ENCODE measurements at regions not wholly inside any gene's neighbourhood (a gene's known extent, or its start where the extent isn't known, plus 50 kb on each side); places are given as distances from the start of the nearest gene placed in this dataset.

DNA sequence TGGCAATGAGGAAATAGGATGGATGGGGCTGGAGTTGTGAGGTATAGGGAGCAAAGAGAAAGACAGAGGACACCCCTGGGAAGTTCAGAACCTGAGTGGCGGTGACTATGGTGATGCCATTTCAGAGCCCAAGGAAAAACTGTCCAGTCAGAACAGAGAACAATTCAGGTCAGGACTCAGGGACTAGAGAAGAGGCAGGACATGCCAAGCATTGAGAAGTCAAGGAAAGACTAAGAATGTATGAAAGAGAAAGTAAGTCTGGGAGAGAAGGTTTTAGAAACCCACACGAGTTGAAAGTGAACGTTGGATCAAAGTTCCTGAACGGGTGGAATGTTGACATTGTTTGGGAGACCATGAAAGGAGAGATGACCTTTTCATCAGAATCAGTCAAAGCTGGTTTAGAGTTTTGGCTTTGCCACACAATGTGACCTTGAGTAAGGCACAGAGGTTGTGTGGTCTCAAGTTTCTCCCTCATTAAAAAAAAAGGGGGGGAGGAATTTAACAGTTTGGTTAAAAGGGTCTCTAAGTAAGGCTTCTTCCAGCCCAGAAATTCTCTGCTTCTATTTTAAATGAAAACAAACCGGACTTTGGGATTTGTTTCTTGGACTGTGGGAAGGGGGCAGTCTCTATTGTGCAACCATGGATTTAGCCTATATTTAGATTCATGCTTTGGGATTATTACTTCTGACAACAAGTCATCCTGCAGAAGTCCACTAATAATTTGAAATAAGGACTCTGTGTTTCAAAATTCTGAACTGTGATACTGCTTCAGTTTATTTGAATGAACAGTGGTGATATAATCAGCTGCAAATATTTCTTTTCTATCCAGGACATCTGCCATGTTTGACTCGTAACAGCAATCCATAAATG is 315.9 kb upstream of the TBL1XR1 start:
- DNase-seq (ENCODE audit: low read depth), result no peak

DNA sequence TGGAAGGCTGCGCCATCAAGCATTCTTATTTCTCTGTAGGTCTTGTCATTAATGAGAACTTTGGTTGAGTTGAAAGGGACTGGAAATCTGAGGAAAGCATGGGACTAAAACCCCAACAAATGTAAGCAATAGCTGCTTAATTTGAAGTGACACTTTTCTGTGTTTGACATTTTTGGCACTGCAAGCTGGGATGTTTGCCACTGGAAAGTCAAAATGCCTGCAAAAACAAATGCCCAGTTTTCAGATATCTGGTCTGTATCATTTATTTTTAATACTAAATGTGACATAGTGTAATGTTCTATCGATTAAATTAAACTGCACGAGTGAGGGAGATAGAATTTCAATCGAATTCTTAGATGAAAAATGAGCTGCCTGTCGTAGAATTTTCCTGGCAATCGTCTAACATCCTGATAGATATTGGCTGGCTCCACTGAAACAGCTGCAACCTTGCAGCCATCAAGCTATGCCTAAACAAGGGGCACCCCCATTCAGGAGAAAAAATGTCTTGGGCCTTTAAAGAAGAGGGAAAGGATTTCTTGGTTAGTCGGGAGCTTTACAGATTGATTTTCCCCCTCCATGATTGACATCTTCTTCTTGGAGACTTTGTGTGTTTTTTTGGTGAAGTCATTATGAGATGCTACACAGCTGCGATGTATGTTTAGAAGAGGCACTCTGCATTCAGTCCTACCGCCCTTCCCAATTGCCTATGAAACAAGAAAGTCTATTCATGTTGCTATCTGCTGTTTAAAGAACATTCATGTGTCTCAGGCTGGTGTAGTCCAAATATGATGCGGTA is 316.7 kb upstream of the TBL1XR1 start:
- DNase-seq (ENCODE audit: low read depth), result no peak

DNA sequence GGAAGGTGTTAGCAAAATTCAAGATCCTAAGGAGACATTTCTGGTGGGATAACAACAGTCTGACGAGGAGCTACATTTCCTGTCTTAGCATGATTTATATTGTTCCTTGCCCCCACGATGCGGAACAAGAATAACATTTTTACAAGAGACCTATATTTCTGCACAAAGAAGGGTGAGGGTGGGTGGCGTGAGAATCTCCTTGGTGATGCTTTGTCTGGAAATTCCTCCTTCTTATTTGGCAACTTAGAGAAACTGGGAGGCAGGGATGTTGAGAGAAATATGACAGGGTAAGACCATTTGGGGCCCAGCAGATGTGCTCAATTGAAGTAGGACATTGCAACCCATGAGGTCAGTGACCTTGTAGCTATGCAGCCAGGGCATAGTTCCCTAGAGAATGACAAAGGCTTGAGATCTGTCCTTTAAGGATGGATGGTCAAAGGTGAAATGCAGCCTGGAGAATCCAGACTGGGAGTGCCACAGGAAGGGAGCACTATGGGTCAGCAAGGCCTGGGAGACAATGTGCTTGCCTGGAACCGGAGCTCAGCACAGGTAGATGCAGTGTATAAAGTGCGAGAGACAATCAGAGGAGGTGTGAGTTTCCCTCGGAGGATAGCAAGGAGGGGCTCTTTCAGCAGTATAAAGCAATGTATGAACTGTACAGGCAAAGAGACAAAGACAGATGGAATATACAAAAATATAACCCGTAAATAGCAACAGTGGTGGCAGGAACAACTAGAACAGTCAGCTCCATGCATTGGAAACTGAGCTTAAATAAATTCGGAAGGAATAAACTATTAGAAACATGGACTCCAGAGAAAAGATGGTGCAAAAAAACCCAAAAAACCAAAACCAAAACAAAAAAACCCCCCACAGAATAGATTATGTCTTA is 317.6 kb upstream of the TBL1XR1 start:
- DNase-seq (ENCODE audit: low read depth), result no peak

DNA sequence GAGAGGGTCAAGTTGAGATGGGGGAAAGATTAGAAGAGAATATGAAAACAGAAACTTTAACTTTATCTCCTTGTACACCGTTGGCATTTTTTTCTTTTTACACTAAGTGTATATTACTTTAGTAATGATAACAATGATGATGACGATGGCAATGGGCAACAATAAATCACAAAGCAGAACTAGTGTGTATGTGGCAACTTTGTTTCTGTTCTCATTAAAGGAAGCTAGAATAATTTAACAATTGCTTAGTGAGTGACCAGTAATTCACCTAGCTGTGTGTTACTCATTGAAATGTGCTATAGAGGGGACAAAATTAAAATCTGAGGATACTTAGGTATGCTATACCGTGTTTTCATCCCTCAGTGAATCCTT is 318.5 kb upstream of the TBL1XR1 start:
- DNase-seq (ENCODE audit: low read depth), result no peak

DNA sequence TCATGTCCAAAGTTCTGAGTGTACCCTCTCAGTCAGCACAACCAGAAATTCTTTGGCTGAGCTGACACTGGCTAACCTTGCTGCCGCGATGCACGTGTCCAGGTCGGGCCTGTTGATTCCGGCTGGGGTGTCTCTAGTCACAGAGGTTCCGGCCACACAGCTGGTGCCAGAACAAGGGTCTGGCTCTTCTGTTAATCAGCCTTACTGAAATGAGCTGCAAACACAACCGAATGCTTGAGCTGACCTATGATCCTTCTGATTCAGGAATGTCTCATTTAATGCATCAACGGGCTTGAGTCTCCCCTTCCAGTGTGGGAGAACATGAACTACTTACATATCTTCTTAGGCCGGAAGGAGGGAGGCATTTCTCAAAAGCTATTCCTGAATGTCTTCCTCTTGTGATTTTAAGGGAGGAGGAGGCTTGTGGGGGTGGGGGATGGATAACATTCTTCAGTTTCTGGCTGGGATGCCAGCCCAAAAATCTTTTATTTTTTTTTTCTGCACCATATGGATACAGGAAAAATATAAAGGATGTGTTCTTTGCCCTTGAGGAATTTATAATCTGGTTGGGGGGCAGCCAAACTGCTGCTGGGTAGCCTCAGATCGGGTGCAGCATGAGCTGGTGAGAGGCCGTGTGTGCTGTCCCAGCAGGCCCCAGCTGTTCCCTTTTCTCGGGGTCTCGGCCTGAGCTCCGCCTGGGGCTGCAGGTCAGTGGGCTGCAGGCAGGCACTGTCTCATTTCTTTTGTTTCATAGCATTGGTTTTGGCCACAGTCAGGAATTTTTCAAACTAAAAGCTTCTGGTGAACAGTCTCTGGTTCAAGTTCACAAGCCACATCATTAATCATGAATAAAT is 319.1 kb upstream of the TBL1XR1 start:
- no peak for DNase-seq (ENCODE audit: low read depth)

DNA sequence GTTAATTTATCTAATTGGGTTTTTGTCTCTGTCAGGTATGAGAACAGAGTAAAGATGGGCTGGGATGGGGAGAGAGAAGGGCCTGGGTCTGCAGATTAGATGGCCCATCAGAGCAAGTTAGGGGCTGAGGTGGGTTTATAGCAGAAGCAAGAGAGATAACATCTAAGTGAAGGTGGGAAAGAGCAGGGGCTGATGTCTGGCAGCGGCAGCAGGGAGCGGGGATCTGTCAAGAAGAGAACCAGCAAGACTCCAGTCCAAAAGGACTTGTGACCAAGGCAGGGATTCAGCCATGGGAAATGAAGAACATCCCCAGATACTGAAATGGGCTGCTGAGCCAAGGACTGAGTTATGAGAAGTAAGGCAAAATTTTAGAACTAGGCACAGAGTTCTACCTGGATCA is 320.6 kb upstream of the TBL1XR1 start:
- DNase-seq (ENCODE audit: low read depth), result no peak

DNA sequence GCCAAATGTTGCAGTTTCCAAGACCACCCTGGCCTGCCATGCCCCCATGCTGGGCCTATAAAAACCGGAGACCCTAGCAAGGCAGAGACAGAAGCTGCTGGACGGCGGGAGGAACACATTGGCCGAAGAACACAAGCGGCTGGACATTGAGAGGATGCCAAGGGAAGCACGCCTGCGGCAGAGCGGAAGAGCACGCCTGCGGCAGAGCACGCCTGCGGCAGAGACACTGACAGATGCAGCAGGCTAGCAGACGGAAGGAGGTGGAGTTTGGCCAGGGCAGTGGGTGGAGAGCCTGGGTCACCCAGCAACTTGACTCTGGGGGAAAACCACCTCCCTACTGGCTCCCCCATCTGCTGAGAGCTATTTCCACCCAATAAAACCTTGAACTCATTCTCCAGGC is 322.3 kb upstream of the TBL1XR1 start:
- DNase-seq (ENCODE audit: low read depth), result no peak

DNA sequence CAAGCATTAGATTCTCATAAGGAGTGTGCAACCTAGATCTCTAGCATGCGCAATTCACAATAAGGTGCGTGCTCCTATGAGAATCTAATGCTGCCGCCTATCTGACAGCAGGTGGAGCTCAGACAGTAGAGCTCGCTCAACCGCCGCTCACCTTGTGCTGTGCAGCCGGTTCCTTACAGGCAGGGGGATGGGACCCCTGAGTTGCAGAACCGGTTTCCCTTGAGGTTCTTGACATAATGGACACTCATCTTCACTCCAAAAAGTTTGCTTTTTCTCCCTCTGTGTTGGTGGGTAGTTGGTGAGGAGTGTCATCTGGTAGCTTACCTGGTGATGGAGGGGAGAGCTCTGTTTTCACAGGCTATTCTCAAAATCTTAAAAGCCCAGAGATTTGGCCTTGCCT is 324.0 kb upstream of the TBL1XR1 start:
- no peak for DNase-seq (ENCODE audit: low read depth)

DNA sequence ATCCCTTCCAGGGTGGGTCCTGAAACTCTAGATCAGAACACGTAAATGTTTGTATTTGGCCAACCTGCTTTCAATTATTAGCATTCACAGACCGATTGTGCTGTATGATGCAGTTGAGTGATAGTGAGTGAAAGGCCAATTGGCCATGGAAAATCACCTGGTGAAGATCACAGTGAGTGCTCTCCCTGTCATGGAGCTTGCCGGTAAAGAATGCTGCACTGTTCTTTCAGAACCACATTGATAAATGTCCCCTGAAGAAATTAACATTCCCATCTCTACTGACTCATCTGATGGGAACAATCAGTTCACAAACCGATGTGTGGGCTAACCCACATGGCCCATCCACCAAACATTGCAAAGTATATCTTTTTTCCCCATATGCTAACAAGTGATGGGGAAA is 324.8 kb upstream of the TBL1XR1 start:
- no peak for DNase-seq (ENCODE audit: low read depth)

DNA sequence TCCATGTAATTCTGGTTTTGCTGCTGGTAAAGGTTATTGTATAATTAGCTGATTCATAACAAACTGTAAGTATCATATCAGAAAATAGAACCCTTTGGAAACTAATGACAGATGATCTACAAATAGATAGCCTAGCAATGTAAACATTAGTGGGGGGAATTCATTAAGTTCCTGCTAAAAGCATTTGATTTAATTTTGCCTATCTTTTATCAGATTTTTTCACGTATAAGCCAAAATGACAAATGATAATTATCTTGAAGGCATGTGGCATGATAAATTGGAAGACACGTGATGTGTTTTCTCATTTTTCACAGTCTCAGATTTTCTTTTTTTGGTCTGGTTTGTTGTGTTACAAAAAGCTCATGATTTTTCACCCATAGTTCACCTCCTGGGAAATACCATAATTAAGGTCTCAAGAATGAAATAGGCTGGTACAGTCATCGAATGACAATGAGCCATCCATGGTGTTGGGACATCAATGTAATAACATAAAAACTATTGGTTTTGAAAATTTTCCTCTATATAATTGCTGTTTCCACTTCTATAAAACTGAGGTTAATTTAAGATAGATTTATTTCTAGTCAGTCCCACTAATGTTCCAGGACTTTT is 325.9 kb upstream of the TBL1XR1 start:
- DNase-seq (ENCODE audit: low read depth), result no peak

DNA sequence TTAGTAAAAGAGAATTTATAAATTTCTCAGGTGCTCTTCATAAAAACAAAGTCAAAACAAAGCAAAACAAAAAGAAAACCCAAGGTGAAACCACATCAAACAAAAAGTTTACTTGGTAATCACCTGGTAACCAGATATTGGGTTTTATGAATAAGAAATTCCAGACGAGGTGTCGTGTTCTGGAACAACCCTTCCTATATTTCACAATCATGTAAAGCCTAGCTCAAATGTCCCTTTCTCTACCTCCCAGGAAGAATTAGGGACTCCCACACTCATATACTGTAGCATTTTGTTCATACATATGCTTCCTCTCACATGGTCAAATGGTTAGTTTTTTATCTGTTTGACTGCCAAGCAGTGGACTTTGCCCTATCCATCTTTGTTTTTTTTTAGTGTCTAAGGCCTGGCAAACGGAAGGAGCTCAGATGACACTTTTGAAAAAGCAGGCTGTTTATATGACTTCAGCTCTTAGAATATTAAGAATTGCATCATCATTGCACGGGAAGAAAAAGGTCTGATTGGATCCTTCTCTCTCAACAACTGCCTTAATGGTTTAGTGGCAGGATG is 326.7 kb upstream of the TBL1XR1 start:
- no peak for DNase-seq (ENCODE audit: low read depth)

DNA sequence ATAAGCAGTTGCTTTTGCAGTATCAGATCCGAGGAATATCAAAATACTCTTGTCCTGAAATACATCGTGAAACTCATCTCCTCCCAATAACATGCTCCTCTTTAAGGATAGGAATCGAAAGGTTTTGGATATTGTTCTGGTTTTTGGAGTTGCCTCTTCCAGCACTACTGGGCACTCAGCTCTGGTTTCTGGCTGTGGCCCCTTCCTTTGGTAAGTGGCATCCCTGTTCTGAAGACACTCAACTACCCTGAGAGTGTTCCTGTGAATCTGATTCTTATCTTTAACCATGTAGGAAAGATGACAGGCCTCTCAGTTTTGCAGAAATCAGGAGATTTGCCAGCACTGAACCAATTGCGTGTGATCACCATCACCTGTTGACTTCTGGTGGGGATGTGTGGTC is 327.5 kb upstream of the TBL1XR1 start:
- DNase-seq (ENCODE audit: low read depth), result no peak

DNA sequence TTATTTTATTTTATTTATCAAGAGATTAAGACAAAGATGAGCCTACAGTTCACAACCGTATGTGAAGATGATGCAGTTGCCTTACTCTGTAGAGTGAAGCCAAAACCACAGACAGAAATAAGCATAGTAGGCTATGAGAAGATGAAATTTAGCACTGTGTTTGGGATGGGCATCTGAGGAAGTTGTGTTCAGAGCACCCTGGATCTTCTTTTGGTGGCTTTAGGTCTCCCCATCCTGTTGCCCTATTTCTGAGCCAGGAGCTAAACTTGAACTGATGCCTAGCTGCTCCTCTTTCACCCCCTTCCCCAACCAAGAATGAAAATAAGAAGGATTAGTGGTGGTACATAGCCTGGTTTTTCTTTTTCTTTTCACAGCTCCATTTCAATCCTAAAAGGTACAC is 328.1 kb upstream of the TBL1XR1 start:
- DNase-seq (ENCODE audit: low read depth), result no peak

DNA sequence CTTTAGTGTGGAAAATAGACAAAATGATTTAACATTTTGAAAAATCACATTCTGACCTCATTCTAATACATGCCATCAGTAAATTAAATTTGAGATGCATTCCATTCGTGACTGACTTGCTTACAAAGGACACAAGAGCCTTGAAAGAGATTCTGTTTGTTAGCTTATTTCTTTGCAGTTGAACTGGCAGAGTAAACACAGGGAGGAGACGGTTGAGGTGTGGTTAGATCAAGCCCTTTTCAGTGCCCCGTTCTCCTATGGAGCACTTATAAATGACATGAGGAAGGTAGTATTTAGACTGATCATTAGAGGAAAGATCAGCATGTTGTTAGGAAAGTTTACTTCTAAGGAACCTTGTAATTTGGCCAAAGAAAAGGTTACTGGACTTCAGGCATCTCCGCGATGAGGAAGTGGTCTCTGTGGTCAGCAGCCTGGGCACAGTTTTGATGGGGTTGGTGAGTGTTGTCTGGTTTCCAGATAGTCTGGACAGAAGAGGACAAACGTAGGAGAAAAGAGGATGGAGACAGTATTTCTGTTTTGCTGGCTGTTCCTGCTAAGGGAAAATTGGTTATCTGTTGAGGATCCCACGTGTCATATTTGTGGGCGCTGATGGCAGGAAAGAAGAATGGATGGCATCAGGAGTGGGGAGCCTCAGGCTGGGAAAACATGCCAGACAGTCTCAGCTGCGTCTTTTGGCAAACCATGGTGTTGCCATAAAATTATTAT is 328.9 kb upstream of the TBL1XR1 start:
- no peak for DNase-seq (ENCODE audit: low read depth)

DNA sequence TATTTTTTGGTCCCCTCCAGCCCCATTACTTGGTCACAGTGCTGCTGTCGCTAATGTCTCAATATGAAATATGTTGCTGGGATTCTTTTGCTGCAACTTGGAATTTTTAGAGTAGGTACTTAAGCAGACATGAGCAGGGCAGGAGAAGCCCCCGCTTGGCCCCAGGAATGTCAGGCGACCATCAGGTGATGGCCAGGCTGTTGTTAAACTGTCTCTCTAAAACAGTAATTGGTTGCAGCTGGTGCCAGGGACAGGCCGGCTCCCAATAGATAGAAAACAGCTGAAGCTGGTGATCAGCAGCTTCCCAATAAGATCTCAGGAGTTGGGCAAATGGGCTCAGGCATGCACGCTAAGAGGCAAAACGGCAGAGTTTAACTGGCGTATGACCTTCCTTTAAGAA is 329.9 kb upstream of the TBL1XR1 start:
- no peak for DNase-seq (ENCODE audit: low read depth)

DNA sequence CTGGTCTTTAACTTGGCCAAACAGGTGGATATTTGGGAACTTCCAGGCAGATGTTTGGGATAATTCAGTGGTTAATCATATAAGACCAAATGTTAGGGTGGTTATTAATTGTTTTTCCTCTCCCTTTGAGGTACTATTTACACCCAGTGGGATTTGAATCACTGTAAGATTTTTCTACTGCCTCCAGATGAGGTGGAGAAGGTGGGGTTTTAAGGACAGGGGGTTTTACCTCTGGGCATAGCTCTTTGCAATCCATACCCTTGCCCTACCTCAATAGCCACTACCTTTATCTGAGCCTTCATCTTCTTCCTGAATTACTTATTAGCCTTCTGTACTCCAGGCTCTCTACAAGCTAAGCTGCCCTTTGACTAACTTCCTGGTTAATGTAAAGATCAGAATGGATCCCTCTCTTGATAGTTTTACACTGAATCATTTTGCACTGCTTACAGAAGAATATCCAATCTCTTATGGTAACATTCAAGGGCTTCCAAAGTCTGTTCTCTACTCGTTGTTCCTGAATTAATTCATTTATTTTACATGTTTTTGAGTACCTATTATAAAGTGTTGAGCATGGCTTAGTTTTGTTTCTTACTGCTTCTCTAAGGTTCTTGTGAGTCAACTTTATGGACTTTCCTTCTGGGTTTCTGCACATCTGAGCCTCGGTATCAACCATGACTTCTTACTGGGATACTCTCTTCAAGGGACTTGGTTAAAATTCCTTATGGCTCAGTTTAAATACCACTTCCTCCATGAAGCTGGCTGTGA is 331.2 kb upstream of the TBL1XR1 start:
- no peak for DNase-seq (ENCODE audit: low read depth)

DNA sequence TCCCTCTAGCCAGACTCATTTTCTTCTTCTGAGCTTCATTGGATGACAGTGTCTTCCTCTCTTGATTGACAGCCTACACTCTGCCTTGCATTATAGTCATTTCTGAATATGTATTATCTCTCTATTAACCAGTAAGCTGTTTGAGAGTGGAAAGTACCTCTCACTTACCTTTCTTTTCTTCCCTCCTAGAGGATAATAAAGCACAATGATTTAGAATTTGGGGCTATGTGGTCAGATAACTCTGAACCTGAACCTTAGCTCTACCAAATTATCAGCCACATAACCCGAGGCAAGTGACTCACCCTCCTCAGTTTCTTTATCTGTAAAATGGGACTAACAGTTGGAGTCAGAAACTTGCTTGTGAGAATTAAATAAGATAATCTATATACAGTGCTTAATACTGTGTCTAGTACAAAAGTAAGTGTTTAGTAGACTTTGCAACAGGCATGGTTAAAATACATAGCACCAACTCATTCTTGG is 331.8 kb upstream of the TBL1XR1 start:
- no peak for DNase-seq (ENCODE audit: low read depth)

DNA sequence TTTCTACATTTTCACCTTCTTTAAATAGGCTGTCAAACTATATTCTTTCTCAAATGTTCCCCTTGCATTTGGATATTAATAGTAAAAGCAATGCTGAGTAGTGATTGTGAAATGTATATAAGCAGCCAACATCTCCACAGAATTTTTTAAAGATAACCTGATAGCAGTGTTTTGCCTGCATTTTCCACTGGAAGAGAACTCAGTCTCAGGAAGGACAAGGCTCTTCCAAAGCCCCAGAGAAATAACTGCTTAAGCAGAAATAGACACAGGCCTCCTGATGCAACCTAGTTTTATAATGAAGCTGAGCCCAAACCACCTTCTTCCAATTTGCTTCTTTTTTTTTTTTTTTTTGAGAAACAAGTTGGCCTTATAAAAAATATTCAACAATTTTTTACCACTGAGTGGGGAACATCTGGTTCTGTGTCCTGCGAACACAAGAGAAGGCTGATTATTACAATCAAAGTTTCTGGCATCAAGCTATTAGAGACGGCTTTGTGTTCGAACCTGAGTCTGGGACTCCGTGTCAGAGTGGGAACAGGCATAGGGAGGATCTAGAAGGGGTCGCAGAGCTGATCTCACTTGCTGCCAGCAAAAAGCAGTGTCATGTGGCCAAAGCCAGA is 332.5 kb upstream of the TBL1XR1 start:
- DNase-seq (ENCODE audit: low read depth), result no peak

DNA sequence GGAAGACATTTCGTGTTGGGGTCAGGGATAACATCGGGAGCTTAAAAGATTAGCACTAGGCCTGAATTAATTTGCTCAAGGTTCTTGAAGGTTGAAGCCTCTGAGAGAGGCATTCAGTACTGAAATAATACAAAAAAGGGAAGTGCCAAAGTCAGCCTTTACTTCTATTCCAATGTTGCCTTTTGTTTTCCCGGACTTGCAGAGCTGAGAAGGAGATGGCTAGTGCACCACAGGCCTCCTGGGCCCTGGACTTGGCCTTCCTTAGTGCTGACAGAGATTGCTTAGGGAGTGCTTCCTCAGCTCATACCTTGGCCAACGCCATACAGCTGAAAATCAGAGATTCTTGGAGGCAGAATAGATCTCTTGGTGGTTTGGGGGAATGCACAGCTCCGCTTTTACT is 333.6 kb upstream of the TBL1XR1 start:
- no peak for DNase-seq (ENCODE audit: low read depth)
